NCI-H2081 treated with DMSO at 0.1 percent for 48 hours (cell line): ENCODE measurements at regions not wholly inside any gene's neighbourhood (a gene's known extent, or its start where the extent isn't known, plus 50 kb on each side); places are given as distances from the start of the nearest gene placed in this dataset.

Source experiments
- DNase-seq: peaks from one replicate; lab custom pipeline; 2025; lab: John Stamatoyannopoulos, UW

DNA sequence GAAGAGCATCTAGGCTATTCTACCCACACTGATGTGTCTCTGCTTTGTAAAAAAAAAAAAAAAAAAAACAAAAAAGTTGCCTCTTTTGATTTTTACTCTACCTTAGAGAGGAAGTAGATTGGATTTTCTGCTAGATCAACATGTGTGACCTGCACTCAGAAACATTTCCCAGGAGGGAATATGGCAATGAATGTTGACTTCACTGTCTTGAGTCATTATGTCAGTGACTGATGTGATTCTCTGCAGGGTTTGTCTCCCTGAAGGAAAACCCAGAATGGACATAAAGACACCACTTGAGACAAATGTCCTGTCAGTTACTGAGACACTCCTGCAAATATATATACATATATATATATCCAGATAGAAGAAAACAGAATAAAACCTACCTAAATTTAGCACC is 370.3 kb downstream of the BMPER start:
- no peak for DNase-seq

DNA sequence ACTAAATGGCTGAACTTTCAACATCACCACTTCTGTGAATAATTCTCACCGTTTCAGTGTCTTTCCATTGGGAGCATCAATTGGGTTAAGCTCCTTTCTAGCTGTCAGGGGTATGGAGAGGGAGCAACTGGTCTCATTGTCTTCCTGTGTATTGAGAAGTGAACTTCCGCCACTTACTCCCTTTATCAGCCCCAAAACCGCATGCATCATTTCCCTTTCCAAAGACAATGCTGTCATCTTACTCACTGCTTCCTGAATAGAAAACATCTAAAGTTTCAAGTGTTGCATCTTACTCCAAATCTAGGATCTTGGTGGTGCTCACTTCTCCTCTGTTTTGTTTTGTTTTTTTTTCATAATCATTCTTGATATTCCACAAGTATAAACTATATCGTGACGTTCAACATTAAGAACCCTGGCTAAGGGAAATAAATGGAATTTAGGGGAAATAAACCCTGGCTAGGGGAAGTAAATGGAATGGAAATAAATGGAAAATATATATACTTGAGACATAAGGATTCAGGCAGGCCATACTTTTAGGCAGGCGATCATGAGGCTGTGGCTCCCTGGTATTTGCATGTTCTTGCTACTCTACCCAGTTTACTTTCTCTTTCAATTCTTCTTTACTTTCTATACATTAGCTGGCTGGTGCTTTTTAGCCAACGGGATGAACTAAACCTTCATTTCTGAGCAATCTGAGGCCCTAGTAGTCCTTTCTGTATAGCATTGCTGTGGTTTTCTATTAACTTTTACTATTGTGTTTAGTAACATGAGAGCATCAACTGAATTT is 371.9 kb downstream of the BMPER start:
- no peak for DNase-seq

GRCh38 chr7:34277803-34278199 is 372.5 kb downstream of the BMPER start:
- DNase-seq = no peak

GRCh38 chr7:34281260-34281659 is 375.9 kb downstream of the BMPER start:
- no peak for DNase-seq

DNA sequence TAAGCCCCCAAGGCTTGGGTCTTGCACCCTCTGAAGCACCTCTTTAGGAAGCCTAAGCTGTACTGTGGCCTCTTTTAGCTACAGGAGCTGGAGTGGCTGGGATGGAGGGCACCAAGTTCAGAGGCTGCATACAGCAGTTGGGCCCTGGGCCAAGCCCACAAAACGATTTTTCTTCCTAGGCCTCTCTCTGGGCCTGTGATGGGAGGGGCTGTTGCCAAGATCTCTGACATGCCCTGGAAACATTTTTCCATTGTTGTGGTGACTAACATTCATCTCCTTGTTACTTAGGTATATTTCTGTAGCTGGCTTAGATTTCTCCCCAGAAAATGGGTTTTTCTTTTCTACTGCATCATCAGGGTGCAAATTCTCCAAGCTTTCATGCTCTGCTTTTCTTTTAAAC is 375.7 kb upstream of the NPSR1 start:
- no peak for DNase-seq

DNA sequence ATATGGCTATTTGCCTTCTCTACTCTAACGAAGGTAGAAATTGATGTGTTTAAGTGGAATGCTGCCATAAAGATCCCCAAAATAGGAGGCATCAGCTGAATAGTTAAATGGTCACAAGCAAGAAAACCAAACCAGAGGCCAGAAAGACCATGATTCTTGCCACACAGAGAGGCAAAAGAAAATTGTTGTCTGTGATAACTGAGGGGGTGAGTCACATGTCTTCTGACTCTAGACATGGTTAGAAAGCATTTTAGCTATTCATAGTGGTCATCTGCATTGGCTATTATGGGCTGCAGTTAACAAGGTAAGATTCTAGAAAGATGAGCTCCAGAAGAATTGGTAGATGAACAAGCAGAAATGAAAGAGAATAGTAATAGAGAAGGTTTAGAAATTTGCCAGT is 361.4 kb upstream of the NPSR1 start:
- DNase-seq = no peak

DNA sequence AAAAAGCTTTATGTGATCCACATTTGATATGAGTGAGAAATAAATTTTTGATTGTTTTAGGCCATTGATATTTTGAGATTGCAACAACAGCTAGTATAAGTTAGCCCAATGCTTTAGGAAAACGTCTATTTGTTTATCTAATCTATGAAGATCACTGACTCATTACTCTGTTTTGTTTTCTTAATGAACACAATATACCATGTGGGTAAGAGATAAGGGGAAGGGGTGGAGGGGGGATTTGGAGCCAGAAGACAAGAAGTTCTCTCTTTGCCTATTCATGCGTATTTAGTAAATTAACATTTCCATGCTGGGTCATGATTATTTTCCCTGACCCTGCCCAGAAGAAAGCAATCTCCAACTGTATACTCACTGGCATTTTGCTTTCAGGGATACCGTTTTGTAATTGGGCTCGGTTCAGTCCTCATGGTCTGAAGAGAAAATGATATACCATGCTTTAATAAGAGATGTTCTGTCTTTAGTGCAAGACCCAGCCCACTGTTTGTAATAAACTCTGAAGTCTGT is 359.5 kb upstream of the NPSR1 start:
- DNase-seq = no peak

- no peak for DNase-seq
These were observed 359.0 kb upstream of the NPSR1 start for GRCh38 chr7:34299066-34299465.

- DNase-seq = no peak
These were observed 350.5 kb upstream of the NPSR1 start for GRCh38 chr7:34307540-34307939.

DNA sequence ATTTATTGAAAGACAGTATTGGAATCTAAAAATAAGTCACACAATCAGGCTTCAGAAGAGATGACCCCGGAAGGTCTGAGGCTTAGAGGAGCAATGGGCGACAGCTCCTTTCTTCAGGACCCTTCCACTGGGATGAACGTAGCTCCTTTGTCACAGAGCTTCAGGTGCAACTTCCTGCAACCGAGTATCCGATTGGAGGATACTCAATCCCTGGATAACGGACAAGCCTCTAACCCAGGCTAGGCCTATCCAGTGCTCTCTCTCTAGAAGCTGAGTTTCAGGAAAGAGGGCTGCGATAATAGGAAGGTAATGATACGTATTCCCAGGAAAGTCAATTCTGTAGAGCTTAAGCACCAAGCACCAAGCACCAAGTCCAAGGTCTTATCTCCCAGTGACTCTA is 349.4 kb upstream of the NPSR1 start:
- DNase-seq = no peak

DNA sequence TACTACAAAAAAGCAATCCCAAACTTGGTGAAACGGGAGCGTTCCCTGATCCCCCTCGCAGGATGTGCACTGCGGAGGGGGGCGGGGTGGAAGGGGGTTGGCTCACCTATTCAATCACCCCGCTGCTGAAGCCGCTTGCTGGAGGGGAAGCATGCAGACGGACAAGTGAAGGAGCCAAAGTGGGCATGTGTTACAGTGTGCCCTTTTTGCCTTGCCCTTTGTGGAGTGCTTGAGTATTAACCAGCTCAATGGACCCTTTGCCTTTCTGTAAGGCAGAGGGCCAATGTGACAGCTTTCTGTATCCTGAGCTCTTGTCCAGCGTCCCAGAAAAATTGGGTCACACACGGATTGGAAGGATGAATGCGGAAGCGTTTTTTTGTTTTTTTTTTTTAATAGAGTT is 348.9 kb upstream of the NPSR1 start:
- no peak for DNase-seq

GRCh38 chr7:34309584-34309983 is 348.4 kb upstream of the NPSR1 start:
- no peak for DNase-seq

- no peak for DNase-seq
These were observed 346.4 kb upstream of the NPSR1 start for GRCh38 chr7:34311591-34311990.

GRCh38 chr7:34312624-34313023 is 345.4 kb upstream of the NPSR1 start:
- no peak for DNase-seq

DNA sequence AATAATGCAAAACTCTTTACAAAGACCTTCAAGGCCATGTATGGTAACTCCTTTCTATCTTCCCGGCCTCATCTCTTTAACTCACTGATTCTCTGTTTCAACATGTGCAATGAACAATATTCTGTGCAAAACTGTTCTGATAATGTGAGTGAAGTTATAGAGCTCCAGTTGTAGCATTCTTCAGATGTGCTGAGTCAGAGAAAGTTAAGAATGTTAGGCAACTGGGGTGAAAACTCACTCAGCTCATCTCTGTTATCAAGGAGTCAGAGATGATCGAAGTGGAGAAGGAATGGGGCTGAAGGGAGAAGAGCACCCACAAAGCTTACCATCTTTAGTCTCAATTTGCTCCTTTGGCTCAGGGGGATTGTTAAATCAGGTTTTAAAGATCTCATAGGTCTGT is 344.7 kb upstream of the NPSR1 start:
- no peak for DNase-seq

GRCh38 chr7:34315032-34315431 is 343.0 kb upstream of the NPSR1 start:
- no peak for DNase-seq

DNA sequence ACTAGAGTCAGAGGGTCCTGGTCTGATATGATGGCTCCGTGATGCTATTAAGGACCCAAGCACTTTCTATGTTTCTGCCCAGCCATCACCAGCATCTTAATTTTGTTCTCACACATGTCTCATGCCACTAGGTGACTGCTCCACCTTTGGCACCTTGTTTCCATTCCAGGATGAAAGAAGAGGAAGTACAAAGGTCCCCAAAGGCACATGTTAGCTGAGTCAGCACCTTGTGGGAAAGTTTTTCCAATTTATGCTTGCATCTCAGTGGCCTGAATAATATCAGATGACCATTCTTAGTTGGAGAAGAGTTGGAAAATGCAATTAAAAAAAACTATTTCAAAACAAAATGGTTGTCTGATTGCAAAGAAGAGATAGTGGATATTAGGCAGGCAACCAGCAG is 341.0 kb upstream of the NPSR1 start:
- DNase-seq = no peak

DNA sequence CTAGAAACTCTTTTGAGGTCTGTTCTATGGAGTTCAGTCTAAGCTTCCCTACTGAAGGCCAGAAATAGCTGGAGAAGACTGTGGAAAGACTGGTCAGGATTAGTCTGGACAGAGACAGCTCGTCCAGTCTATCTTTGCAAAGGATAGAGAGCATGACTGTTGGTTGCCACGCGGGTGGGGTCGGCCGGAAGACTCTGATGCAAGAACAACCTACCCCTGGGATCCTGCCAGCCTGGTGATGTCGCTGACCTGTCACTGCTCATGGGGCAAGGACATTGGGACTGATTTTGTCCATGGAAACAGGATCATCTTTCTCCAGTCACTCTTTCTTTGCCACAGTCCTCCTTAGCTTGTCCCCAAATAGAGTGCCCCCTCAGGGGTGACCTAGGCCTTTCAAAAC is 337.6 kb upstream of the NPSR1 start:
- no peak for DNase-seq

DNA sequence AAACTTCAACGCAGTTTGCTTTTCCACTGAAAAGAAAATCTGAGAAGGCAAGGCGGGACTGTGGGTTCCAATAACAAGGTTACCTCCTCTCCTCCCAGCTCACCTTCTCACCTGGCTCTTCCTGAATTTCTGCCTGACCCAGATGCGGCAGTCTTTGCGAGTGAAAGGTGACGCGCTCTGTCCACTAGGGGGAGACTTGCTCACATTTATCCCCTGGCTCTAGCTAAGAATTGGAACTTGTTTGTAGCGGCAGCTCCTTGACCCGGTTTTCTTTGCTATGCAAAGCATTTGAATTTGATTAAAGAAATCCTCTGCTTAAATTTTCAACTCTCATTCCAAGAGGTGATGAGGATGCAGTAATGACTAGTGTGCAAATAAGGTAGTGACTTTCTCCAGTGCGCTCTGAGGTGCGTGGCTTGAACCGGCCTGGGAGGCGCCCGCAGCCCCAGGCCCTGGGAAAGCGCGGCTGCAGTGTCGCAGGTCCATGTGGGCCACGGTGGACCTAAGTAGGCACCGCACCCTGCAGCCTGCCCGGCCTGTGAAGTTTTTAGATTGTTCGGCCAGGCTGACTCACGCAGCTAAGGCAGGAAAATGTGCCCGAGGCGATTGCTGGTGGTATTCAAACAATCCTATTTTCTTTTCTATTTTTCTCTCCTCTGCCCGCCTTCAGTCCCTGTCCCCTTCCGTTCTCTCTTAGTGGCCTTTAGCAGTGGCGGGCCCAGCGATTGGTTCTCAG is 336.9 kb upstream of the NPSR1 start:
- DNase-seq = peak; percentile 44

DNA sequence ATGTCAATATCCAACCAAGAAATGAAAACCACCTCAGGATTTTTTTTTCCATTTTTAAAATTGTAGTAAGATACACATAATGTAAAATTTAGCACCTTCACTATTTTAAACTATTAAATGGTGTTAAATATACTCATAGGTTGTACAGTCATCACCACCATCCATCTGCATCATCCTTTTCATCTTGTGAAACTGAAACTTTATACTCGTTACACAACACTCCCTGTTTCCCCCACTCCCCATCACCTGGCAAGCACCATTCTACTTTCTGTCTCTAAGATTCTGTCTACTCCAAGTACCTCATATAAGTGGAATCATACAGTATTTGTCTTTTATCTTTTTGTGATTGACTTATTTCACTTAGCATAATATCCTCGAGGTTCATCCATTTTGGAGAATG is 335.2 kb upstream of the NPSR1 start:
- DNase-seq = no peak

DNA sequence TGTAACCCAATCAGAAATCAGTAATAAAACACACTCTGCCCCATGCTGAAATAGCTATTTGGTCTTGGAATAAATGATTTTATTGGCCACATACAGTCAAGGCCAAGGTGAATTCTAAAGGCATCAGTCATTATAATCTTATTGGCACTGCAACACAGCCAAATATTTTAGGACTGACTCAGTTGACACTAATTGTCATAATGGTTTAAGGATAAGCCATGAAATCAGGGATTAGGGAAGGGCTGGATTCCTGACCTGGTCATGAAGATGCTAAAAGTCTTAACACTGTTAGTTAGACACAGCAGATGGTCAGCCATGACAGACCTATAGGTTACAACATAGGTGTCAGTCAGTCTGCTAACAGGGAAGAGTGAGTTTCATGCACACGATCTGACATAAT is 330.3 kb upstream of the NPSR1 start:
- DNase-seq = no peak

DNA sequence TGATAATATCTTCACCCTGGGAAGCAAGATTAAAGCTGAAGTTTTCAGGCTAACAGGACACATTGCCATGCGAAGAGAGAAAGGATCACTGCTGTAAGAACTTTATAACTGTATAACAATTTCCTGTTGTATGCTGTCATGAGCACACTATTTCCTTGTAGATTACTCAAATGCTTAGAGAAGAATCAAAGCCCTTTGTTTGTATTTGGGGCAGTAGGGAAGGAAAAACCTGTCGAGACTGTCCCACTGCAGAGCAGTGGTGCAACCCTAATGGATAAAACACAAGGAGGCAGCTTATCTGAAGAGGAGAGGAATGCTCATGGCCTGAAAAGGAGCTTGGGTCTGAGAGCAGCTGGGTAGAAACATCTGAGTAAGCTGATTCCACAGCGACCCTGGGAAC is 327.7 kb upstream of the NPSR1 start:
- no peak for DNase-seq

DNA sequence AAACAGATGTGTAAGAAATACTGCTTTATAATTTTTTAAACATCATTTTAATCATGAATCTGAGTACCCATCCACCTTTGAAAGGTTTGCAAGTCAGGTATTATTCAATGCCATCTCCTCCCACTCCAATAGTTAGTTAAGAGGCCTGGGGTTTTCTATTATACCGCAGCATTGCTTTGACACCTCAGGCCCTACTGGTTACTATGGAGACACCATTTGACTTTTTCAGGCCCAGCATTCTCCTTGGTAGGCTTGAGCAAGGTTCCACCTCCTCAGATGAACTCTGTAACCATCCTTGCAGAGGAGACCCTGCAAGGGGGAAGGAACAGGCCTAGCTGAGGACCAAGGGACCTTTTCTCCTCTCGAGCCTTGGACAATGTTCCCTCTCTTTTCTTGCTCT is 326.9 kb upstream of the NPSR1 start:
- no peak for DNase-seq

GRCh38 chr7:34332006-34332405 is 326.0 kb upstream of the NPSR1 start:
- no peak for DNase-seq
